ENCODE measurements at regions not wholly inside any gene's neighbourhood (a gene's known extent, or its start where the extent isn't known, plus 50 kb on each side); places are given as distances from the start of the nearest gene placed in this dataset.

GRCh38 chr11:69891421-69892236 is 72.4 kb upstream of the FGF3 start:
- H3K4me3 ChIP-seq (ENCODE audit: low read length), result no peak overlapping the region
- 69% methylated on average over 46 of the region's 46 CpGs for WGBS (ENCODE audit: insufficient coverage)
- H3K4me1 Mint-ChIP-seq, result peaks cover 0 to 8% of the 10 kb centered on the region in 2 donors
- ATAC-seq (no peak), DNase-seq (no peak)
- TF ChIP-seq, protein P1, sequence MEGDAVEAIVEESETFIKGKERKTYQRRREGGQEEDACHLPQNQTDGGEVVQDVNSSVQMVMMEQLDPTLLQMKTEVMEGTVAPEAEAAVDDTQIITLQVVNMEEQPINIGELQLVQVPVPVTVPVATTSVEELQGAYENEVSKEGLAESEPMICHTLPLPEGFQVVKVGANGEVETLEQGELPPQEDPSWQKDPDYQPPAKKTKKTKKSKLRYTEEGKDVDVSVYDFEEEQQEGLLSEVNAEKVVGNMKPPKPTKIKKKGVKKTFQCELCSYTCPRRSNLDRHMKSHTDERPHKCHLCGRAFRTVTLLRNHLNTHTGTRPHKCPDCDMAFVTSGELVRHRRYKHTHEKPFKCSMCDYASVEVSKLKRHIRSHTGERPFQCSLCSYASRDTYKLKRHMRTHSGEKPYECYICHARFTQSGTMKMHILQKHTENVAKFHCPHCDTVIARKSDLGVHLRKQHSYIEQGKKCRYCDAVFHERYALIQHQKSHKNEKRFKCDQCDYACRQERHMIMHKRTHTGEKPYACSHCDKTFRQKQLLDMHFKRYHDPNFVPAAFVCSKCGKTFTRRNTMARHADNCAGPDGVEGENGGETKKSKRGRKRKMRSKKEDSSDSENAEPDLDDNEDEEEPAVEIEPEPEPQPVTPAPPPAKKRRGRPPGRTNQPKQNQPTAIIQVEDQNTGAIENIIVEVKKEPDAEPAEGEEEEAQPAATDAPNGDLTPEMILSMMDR (IDR thresholded peaks at IDR 0.05), result no peak
- no peak overlapping the region for H3K27ac Mint-ChIP-seq
- H3K36me3 Mint-ChIP-seq, result no peaks in the 10 kb centered on the region
- no peak overlapping the region for H3K4me3 Mint-ChIP-seq
- H3K27me3 ChIP-seq (ENCODE audit: control insufficient read depth, insufficient read depth, low read length), result no peaks in the 10 kb centered on the region
- no peaks in the 10 kb centered on the region for H3K9me3 Mint-ChIP-seq
- no peaks in the 10 kb centered on the region for H3K36me3 ChIP-seq (ENCODE audit: control insufficient read depth, insufficient read depth, low read length)
- no peak overlapping the region for H3K27ac ChIP-seq (ENCODE audit: low read length)
- H3K9me3 ChIP-seq (ENCODE audit: control insufficient read depth, insufficient read depth, low read length), result no peaks in the 10 kb centered on the region
- peaks cover 2% of the 10 kb centered on the region for H3K4me1 ChIP-seq (ENCODE audit: control insufficient read depth, insufficient read depth, low read length)
- intact Hi-C loops (cut with micrococcal nuclease), result loop anchor here (5.0 kb wide), 1 partner anchor 789 kb away; no protein-coding TSS in a partner anchor
- peaks cover 6 to 8% of the 10 kb centered on the region in 2 donors for H3K27me3 Mint-ChIP-seq (ENCODE audit: low read depth in 2 of 2)

DNA sequence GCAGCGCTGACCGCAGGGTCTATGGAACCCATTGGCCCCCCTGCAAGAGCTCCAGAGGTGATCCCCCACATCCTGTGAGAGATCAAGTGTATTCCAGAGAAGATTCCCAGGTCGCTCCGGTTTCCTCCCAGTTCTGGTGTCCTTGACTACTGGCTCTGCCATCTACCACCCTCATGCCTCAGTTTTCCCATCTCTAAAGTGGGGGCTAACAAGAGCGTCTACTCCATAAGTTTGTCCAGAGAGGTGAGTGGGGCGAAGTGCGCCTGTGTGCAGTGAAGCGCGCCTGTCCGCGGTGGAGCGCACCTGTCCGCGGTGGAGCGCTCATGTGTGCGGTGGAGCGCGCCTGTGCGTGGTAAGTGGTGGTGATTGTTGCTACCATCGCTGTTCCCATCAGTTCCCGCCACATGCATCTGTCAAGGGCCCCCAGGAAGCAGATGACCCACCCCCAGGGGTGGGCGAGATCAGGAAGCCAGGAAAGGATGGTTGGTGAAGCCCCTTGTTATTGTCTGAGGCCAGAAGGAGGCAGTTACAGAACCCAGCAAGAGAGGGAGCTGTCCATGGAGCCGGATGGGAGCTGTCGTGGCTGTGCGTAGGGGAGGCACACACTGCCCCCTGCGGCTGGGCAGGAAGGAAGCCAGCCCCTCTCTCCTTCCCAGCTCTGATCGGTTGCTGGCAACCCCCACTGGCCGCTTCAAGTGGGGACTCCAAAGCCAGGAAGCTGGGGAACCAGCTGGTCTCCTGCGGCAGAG is 73.2 kb upstream of the FGF3 start:
- no peaks in the 10 kb centered on the region for H3K9me3 ChIP-seq (ENCODE audit: control insufficient read depth, insufficient read depth, low read length)
- H3K36me3 Mint-ChIP-seq, result no peaks in the 10 kb centered on the region
- intact Hi-C loops (cut with micrococcal nuclease), result loop anchor here (5.0 kb wide), 1 partner anchor 790 kb away; no protein-coding TSS in a partner anchor
- no peak overlapping the region for H3K4me3 Mint-ChIP-seq
- no peaks in the 10 kb centered on the region for H3K27me3 ChIP-seq (ENCODE audit: control insufficient read depth, insufficient read depth, low read length)
- TF ChIP-seq, protein P1 (IDR thresholded peaks at IDR 0.05), result no peak
- H3K27me3 Mint-ChIP-seq (ENCODE audit: low read depth in 2 of 2), result peaks cover 6 to 14% of the 10 kb centered on the region in 2 donors
- ATAC-seq (no peak), DNase-seq (no peak)
- no peak overlapping the region for H3K4me3 ChIP-seq (ENCODE audit: low read length)
- no peak overlapping the region for H3K27ac ChIP-seq (ENCODE audit: low read length)
- no peak overlapping the region for H3K27ac Mint-ChIP-seq
- H3K36me3 ChIP-seq (ENCODE audit: control insufficient read depth, insufficient read depth, low read length), result no peaks in the 10 kb centered on the region
- H3K4me1 Mint-ChIP-seq, result peaks cover 0 to 8% of the 10 kb centered on the region in 2 donors
- H3K4me1 ChIP-seq (ENCODE audit: control insufficient read depth, insufficient read depth, low read length), result peaks cover 2% of the 10 kb centered on the region
- H3K9me3 Mint-ChIP-seq, result no peaks in the 10 kb centered on the region
- 63% methylated on average over 29 of the region's 29 CpGs for WGBS (ENCODE audit: insufficient coverage)

- ATAC-seq, result no peak
- H3K36me3 ChIP-seq (ENCODE audit: control insufficient read depth, insufficient read depth, low read length), result no peaks in the 10 kb centered on the region
Observed at GRCh38 chr11:69892986-69893555, 73.9 kb upstream of the FGF3 start.

More at GRCh38 chr11:69892986-69893555, 73.9 kb upstream of the FGF3 start:
- Mint-ChIP-seq H3K36me3 (no peaks in the 10 kb centered on the region), H3K27ac (no peak overlapping the region), H3K4me1 (peaks cover 0 to 4% of the 10 kb centered on the region in 2 donors), H3K27me3 (ENCODE audit: low read depth in 2 of 2) (peaks cover 6 to 14% of the 10 kb centered on the region in 2 donors), H3K9me3 (no peaks in the 10 kb centered on the region), H3K4me3 (no peak overlapping the region)
- no peak for DNase-seq
- H3K9me3 ChIP-seq (ENCODE audit: control insufficient read depth, insufficient read depth, low read length), result no peaks in the 10 kb centered on the region
- H3K27me3 ChIP-seq (ENCODE audit: control insufficient read depth, insufficient read depth, low read length), result no peaks in the 10 kb centered on the region
- WGBS (ENCODE audit: insufficient coverage), result 53% methylated on average over 11 of the region's 11 CpGs
- H3K4me1 ChIP-seq (ENCODE audit: control insufficient read depth, insufficient read depth, low read length), result peaks cover 2% of the 10 kb centered on the region
- TF ChIP-seq, protein P1 (IDR thresholded peaks at IDR 0.05), result no peak
- H3K27ac ChIP-seq (ENCODE audit: low read length), result no peak overlapping the region
- intact Hi-C loops (cut with micrococcal nuclease), result loop anchor here (5.0 kb wide), 1 partner anchor 791 kb away; no protein-coding TSS in a partner anchor
- no peak overlapping the region for H3K4me3 ChIP-seq (ENCODE audit: low read length)

Measured in natural killer cell (primary cell).